Hepatocyte (in vitro differentiated cells): ENCODE measurements at regions not wholly inside any gene's neighbourhood (a gene's known extent, or its start where the extent isn't known, plus 50 kb on each side); places are given as distances from the start of the nearest gene placed in this dataset.

Experiments
- DNase-seq: peaks from one replicate; pipeline ENCODE4 v3.0.0-alpha.2; 2016; ENCODE audit warnings: low spot score
- H2AFZ ChIP-seq: fragments of 200-600 bp; sonication (generic); 2 replicates; pipeline ENCODE4 v1.6.0; 2016; ENCODE audit warnings: antibody characterized with exemption, mild to moderate bottlenecking
- H3K27ac ChIP-seq: fragments of 200-600 bp; sonication (generic); 2 replicates; pipeline ENCODE4 v1.5.1; 2016; ENCODE audit warnings: mild to moderate bottlenecking
- H3K27me3 ChIP-seq: fragments of 200-600 bp; sonication (generic); 2 replicates; pipeline ENCODE4 v1.6.1; 2016
- H3K36me3 ChIP-seq: fragments of 200-600 bp; sonication (generic); replicated peaks from 2 replicates; pipeline ENCODE4 v1.5.1; 2016; ENCODE audit warnings: low read depth; ENCODE audit not compliant: insufficient read depth
- H3K4me1 ChIP-seq: fragments of 200-600 bp; sonication (generic); 2 replicates; pipeline ENCODE4 v1.5.1; 2016; ENCODE audit warnings: mild to moderate bottlenecking, moderate library complexity; ENCODE audit not compliant: insufficient read depth
- H3K4me2 ChIP-seq: fragments of 200-600 bp; sonication (generic); 2 replicates; pipeline ENCODE4 v1.6.0; 2016
- H3K4me3 ChIP-seq: fragments of 200-600 bp; sonication (generic); 2 replicates; pipeline ENCODE4 v1.5.1; 2016; ENCODE audit warnings: mild to moderate bottlenecking
- H3K79me2 ChIP-seq: fragments of 200-600 bp; sonication (generic); 2 replicates; pipeline ENCODE4 v1.6.0; 2017; ENCODE audit warnings: mild to moderate bottlenecking
- H3K9me2 ChIP-seq: fragments of 200-600 bp; sonication (generic); replicated peaks from 2 replicates; pipeline ENCODE4 v1.6.0; 2017; ENCODE audit warnings: mild to moderate bottlenecking; ENCODE audit not compliant: insufficient read depth
- H3K9me3 ChIP-seq: fragments of 200-600 bp; sonication (generic); 2 replicates; pipeline ENCODE4 v1.5.1; 2016; ENCODE audit warnings: low read depth, mild to moderate bottlenecking
- H4K20me1 ChIP-seq: fragments of 200-600 bp; sonication (generic); 2 replicates; pipeline ENCODE4 v1.6.0; 2016; ENCODE audit warnings: mild to moderate bottlenecking; ENCODE audit not compliant: insufficient read depth, poor library complexity, severe bottlenecking
- CTCF ChIP-seq: fragments of 200-600 bp; sonication (generic); IDR thresholded peaks from 2 replicates; pipeline ENCODE4 v1.5.1; 2016; ENCODE audit warnings: antibody characterized with exemption, mild to moderate bottlenecking; ENCODE audit not compliant: poor library complexity
- EZH2 ChIP-seq: fragments of 200-600 bp; sonication (generic); IDR thresholded peaks from 2 replicates; pipeline ENCODE4 v1.6.1; 2016; ENCODE audit warnings: antibody characterized with exemption, mild to moderate bottlenecking, borderline replicate concordance
- EZH2phosphoT487 ChIP-seq: fragments of 200-600 bp; sonication (generic); IDR thresholded peaks from one replicate; pipeline ENCODE4 v1.6.1; 2018; ENCODE audit warnings: antibody characterized with exemption, mild to moderate bottlenecking, low read depth, moderate library complexity; ENCODE audit not compliant: unreplicated experiment, severe bottlenecking
- whole genome bisulfite sequencing: methylation state at CpG from one replicate; pipeline ENCODE4 v1.1.6; 2016; ENCODE audit warnings: low lambda C conversion rate; ENCODE audit errors: missing lambda C conversion rate; 5-methylcytosine and 5-hydroxymethylcytosine counted together

GRCh38 chr17:74051348-74051747 lies 152.1 kb upstream of the RPL38 start:
- Histone ChIP-seq H3K79me2 (no peaks in the 10 kb centered on the region), H3K36me3 (no peaks in the 10 kb centered on the region), H3K9me2 (no peaks in the 10 kb centered on the region), H4K20me1 (no peaks in the 10 kb centered on the region), H3K27ac (no peak overlapping the region), H3K4me1 (no peaks in the 10 kb centered on the region), H3K9me3 (no peaks in the 10 kb centered on the region), H3K27me3 (peaks cover 14% of the 10 kb centered on the region), H3K4me2 (no peak overlapping the region), H3K4me3 (no peak overlapping the region), H2AFZ (no peak overlapping the region)
- DNase-seq: no peak
- 76% methylated on average over 8 of the region's 8 CpGs for WGBS
- TF ChIP-seq EZH2phosphoT487 (no peak), EZH2 (no peak), CTCF (no peak)

GRCh38 chr17:74052993-74053711 lies 150.3 kb upstream of the RPL38 start:
- Histone ChIP-seq H3K27me3 (peaks cover 14% of the 10 kb centered on the region), H4K20me1 (no peaks in the 10 kb centered on the region), H3K9me3 (no peaks in the 10 kb centered on the region), H3K4me3 (no peak overlapping the region), H3K79me2 (no peaks in the 10 kb centered on the region), H3K27ac (no peak overlapping the region), H3K4me2 (no peak overlapping the region), H2AFZ (no peak overlapping the region), H3K36me3 (no peaks in the 10 kb centered on the region), H3K9me2 (no peaks in the 10 kb centered on the region), H3K4me1 (no peaks in the 10 kb centered on the region)
- no peak for DNase-seq
- no peak for TF ChIP-seq CTCF
- TF ChIP-seq EZH2: no peak
- TF ChIP-seq EZH2phosphoT487: no peak
- 69% methylated on average over 21 of the region's 21 CpGs for WGBS

GRCh38 chr17:74053712-74054078 lies 149.8 kb upstream of the RPL38 start:
- DNase-seq: no peak

More at GRCh38 chr17:74053712-74054078, 149.8 kb upstream of the RPL38 start:
- Histone ChIP-seq H4K20me1 (no peaks in the 10 kb centered on the region), H3K9me3 (no peaks in the 10 kb centered on the region), H2AFZ (no peak overlapping the region), H3K27ac (no peak overlapping the region), H3K9me2 (no peaks in the 10 kb centered on the region), H3K79me2 (no peaks in the 10 kb centered on the region), H3K4me1 (no peaks in the 10 kb centered on the region), H3K4me2 (no peak overlapping the region), H3K4me3 (no peak overlapping the region), H3K36me3 (no peaks in the 10 kb centered on the region), H3K27me3 (peaks cover 14% of the 10 kb centered on the region)
- 63% methylated on average over 8 of the region's 8 CpGs for WGBS
- no peak for TF ChIP-seq EZH2phosphoT487
- TF ChIP-seq CTCF: no peak
- no peak for TF ChIP-seq EZH2
